Right hindlimb (tissue), 1 donor: ENCODE measurements at regions not wholly inside any gene's neighbourhood (a gene's known extent, or its start where the extent isn't known, plus 50 kb on each side); places are given as distances from the start of the nearest gene placed in this dataset.

ENCODE experiments used
- DNase-seq: peaks from one replicate; pipeline ENCODE4 v3.0.0-alpha.2; 2018

DNA sequence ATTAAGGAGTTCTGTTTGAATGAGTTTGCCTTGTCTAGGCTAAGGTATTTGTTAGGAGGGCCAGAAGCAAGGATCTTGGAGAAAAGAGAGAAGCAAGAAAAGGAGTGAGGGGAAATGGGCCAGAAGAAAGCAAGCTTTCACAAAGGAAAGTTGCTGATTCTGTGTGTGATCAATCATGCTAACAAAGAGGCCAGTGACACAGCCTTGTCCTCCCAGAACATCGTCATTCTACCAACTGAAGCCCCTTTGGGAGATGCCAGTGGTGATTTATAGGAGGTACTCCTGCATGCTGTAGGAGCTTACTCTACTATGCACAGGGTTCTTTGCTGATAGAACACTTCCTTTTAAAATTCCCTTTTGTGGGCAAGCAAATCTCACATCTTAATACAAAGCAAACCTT lies 449.2 kb upstream of the SPRED2 start:
- DNase-seq = no peak

DNA sequence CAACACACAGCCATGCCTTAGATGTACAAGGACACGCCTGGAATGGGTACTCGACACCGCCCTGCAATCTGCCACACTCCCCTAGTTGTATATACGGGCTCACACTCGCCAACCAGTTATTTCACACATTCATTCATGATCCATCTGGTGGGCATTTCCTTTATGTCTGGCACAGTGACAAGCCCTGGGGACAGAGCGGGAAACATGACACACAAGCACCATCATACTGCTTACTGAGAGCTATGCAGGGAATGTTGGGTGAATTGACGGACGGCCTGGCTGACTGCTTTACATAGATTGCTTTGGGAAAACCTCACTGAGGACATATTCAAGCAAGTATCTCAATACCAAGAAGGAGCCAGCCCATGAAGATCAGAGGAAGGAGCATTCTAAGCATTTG lies 448.0 kb upstream of the SPRED2 start:
- DNase-seq = peak; percentile 39

GRCh38 chr2:65878011-65878340 lies 445.6 kb upstream of the SPRED2 start:
- DNase-seq = peak; percentile 30

- no peak for DNase-seq
Observed at GRCh38 chr2:65877331-65878010, 445.1 kb upstream of the SPRED2 start.

GRCh38 chr2:65876114-65876513 lies 443.7 kb upstream of the SPRED2 start:
- DNase-seq = no peak

GRCh38 chr2:65870826-65871225 lies 438.4 kb upstream of the SPRED2 start:
- no peak for DNase-seq

GRCh38 chr2:65869296-65869695 lies 436.9 kb upstream of the SPRED2 start:
- no peak for DNase-seq

DNA sequence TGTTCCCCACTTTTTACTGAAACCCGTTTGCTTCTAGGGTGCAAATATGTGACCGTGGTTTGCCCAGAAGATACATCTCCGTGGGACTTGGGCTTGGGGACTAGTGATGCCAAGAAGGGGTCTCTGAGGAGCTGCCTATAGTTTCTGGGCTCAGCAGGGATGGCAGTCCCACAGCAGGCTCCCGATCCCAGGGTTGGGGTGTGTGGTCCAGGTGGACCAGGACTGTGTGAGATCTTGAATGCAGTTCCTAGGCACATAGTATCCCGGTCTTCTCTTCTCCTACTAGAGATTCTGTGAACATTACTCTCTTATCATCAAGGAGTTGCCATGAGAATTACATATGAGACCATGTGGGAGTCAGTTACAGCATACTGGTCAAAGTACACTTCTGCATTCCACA lies 435.8 kb upstream of the SPRED2 start:
- no peak for DNase-seq

GRCh38 chr2:65867446-65867845 lies 435.0 kb upstream of the SPRED2 start:
- no peak for DNase-seq

DNA sequence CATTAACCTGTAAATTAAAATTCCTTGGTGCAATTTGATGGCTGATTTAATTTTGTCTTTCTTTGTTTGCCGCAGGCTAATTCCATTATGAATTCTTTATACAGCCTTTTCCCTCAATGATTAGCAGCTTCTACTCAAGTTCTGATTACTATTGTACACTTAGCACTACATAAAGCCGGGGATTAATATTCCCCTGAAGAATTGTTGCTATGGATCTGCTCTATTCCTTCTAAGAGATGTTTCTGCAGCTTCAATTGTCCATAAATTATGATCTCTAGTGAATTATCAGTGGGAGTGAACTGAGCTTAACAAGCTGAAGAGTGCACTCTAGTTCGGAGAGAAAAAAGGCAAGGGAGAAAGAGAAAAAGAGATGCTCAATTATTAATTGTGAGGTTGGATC lies 433.7 kb upstream of the SPRED2 start:
- no peak for DNase-seq

DNA sequence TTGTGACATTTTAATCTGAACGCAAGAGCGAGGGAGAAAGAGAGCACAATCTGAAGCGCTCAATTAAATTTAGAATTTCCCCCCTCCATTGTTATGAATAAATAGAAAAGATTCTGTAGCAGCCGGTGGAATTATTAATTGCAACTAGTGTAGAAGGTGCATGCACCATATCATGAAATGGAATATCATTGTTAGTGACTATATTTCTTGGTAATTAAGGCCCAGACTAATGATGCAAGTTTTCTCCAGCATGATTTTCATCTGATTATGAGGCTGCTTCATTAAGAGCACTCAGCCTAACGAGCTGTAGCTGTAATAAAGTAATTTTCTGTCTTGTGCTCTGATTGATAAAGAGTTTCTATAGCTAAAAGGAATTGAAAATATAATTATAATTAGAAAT lies 432.2 kb upstream of the SPRED2 start:
- no peak for DNase-seq

GRCh38 chr2:65863713-65864112 lies 431.3 kb upstream of the SPRED2 start:
- DNase-seq = no peak

DNA sequence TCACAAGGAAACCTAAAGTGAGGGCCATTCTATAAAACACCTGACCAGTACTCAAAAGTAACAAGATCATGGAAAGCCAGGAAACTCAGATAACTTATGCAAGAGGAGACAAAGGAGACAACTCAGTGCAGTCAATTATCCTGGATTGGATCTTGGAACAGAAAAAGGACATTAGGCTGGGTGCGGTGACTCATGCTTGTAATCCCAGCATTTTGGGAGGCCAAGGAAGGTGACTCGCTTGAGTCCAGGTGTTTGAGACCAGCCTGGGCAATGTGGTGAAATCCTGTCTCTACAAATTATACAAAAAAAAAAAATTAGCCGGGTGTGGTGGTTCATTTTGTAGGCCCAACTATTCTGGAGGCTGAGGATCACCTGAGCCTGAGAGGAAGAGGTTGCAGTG lies 424.5 kb upstream of the SPRED2 start:
- no peak for DNase-seq

DNA sequence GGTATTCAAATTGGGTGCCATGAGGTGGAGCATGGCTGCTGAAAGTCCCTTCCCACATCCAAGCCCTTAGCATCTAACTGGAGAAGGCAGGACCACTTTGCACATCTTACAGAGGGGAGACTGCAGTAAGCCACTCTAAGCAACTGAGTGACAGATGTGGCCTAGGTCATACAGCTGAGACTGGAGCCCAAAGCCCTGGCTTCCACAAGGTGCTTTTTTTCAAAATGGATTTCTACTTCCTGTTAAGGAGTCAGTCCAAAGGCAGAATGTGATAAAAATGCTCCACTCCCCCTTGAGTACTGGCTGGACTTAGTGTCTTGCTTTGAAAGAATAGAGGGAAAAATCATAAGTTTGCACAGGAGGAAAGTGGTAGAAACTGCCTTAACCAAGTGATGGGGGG lies 424.0 kb upstream of the SPRED2 start:
- DNase-seq = no peak

DNA sequence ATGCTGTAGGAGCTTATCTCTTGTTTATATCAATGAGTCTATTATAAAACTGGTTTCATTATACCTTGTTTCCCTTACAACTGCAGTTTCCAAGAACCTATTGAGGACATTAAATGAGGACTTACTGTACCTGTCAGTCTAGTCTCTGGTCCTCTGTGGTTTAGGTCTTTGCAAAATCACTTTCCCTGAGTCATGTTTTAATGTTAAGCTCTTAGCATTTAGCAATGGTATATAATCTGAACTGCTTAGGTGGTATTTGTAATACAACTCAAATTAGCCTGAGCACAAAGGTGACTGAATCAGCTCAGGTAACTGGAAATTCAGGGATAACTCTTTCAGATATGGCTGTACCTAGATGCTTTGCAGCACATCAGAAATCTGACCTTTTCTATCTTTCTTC lies 418.3 kb upstream of the SPRED2 start:
- DNase-seq = no peak

DNA sequence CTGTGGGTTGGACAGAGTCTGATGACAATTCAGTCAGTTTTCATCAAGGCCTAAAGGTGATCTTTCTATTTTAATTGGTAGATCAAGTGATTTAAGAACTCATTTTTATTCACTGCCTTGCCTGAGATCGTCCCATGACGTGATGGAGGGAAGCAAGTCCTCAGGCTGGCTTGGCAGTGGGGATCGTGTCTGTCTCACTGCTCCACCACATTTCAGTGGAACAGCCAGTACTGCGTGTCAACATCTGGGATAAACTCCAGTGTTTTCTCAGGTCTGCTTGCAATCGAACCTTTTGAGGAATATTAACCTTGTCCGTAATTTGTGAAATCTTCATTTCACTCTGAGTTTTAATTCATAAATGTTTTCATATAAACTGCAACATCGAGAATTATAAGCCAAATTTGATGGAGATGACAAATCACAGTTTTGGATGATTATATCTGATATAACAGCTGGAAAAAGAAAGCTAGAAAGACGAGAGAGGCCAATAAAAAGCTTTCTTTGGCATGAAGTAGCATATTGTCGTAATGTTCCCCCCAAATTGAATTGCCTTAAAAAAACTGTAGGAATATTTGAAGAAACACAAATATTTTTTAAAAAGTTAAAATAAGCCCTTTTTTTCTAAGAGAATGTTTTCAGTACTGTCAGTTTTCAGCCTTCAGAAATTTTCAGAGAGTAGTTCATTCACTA lies 414.7 kb upstream of the SPRED2 start:
- peak; percentile 69 for DNase-seq

GRCh38 chr2:65845442-65846182 lies 413.2 kb upstream of the SPRED2 start:
- DNase-seq = no peak

DNA sequence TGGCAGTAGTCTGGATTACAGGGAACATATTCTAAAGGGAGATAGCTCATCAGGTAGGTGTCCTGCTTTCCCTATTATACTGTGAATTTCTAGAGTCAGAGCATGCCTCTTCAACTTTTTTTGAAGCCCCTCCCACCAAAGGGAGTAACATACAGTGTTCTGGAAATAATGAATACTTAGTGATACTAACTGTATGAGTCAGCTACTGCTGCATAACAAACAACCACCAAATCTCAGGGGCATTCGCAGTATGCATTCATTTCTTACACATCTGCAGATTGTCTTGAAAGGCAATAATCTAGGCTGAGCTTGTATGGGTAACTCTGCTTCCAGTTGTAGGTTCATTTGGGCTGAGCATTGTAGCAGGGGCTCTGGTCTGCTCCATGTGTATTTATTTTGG lies 409.7 kb upstream of the SPRED2 start:
- no peak for DNase-seq

GRCh38 chr2:65835975-65836549 lies 403.7 kb upstream of the SPRED2 start:
- no peak for DNase-seq

GRCh38 chr2:65834771-65835475 lies 402.5 kb upstream of the SPRED2 start:
- DNase-seq = peak; percentile 28

GRCh38 chr2:65834062-65834461 lies 401.7 kb upstream of the SPRED2 start:
- no peak for DNase-seq

DNA sequence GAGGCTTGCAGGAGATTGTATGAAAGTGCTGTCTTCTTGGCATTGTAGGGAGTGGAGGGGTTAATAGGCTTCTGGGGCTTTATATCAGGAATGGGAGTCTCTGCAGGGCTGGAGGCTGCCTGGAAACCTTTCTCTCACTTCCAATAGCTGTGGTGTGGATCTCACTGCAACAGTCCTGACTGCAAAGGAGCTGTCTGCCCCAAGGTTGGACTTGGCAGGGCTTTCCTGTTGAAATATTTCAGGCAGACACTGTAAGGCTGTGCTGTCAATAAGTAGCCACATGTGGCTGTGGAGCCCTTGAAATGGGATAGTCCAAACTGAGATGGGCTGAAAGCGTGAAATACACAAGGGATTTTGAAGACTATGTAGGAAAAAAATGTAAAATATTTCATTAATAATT lies 399.1 kb upstream of the SPRED2 start:
- DNase-seq = peak; percentile 22

- DNase-seq = no peak
Observed at GRCh38 chr2:65826567-65826966, 394.2 kb upstream of the SPRED2 start.
